ENCODE measurements at regions not wholly inside any gene's neighbourhood (a gene's known extent, or its start where the extent isn't known, plus 50 kb on each side); places are given as distances from the start of the nearest gene placed in this dataset.

DNA sequence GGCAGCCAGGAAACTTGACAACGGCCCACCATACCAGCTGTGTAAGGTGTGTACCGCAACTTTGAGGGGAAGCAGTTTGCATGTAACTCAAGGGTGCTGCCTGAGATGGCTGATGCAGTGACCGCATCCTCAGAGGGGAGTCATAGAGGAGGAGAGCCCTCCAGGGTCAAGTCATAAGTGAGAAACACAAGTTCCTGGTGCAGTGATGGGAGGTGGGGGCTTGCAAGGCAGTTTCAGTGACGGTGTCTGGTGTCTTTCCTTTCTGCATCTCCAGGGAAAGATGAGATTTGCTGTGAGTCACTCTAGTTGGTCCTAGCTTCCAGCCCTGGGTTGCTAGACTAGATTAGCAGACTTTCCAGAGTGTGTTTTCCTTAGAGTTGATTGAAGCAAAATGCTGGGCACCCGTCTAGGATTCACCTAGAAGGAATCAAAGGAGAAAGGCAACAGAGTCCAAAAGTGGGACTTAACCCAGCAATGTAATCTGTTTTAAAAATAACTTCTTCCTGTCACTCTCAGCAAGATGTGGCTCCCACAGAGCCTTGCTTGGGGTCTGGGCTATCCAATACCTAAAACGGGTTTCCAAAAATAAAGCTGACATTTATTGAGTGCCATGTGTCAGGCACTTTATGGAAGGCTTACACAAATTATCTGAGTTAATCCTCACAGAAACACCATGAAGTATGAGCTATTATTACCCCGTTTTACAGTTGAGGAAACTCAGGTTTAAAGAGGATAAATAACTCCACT is 265.4 kb upstream of the PLET1 start:
- 66% methylated on average over 7 of the region's 7 CpGs for WGBS
- H3K9me3 ChIP-seq (ENCODE audit: control insufficient read depth in 4 of 4, low read length in 3 of 4): no peaks in the 10 kb centered on the region
- no peak overlapping the region for H3K4me3 ChIP-seq (ENCODE audit: low read depth in 1 of 3, low read length in 3 of 3)
- H3K27me3 ChIP-seq (ENCODE audit: control insufficient read depth in 4 of 4, insufficient read depth in 4 of 4, low read length in 3 of 4): no peaks in the 10 kb centered on the region
- no peak for DNase-seq (ENCODE audit: low spot score)
- H3K36me3 ChIP-seq (ENCODE audit: control insufficient read depth in 4 of 4, insufficient read depth in 3 of 4, low read depth in 1 of 4, low read length in 3 of 4): no peaks in the 10 kb centered on the region
- no peaks in the 10 kb centered on the region for H3K4me1 ChIP-seq (ENCODE audit: control insufficient read depth in 4 of 4, insufficient read depth in 4 of 4, low read length in 3 of 4)
- no peak overlapping the region for H3K9ac ChIP-seq (ENCODE audit: low read depth in 1 of 2, low read length in 2 of 2)
- TF ChIP-seq SP1 (IDR thresholded peaks at IDR 0.05) (no peak), RAD21 (IDR thresholded peaks at IDR 0.05) (no peak), REST (IDR thresholded peaks at IDR 0.05) (no peak)
- H3K27ac ChIP-seq (ENCODE audit: low read depth in 1 of 2, low read length in 2 of 2): no peak overlapping the region

GRCh38 chr11:112526699-112527416 is 266.2 kb upstream of the PLET1 start:
- WGBS: 52% methylated on average over 2 of the region's 2 CpGs
- Histone ChIP-seq H3K4me3 (ENCODE audit: low read depth in 1 of 3, low read length in 3 of 3) (no peak overlapping the region), H3K27ac (ENCODE audit: low read depth in 1 of 2, low read length in 2 of 2) (no peak overlapping the region), H3K9ac (ENCODE audit: low read depth in 1 of 2, low read length in 2 of 2) (no peak overlapping the region), H3K36me3 (ENCODE audit: control insufficient read depth in 4 of 4, insufficient read depth in 3 of 4, low read depth in 1 of 4, low read length in 3 of 4) (no peaks in the 10 kb centered on the region), H3K4me1 (ENCODE audit: control insufficient read depth in 4 of 4, insufficient read depth in 4 of 4, low read length in 3 of 4) (no peaks in the 10 kb centered on the region), H3K27me3 (ENCODE audit: control insufficient read depth in 4 of 4, insufficient read depth in 4 of 4, low read length in 3 of 4) (no peaks in the 10 kb centered on the region), H3K9me3 (ENCODE audit: control insufficient read depth in 4 of 4, low read length in 3 of 4) (no peaks in the 10 kb centered on the region)
- no peak for DNase-seq (ENCODE audit: low spot score)
- TF ChIP-seq, protein P1, sequence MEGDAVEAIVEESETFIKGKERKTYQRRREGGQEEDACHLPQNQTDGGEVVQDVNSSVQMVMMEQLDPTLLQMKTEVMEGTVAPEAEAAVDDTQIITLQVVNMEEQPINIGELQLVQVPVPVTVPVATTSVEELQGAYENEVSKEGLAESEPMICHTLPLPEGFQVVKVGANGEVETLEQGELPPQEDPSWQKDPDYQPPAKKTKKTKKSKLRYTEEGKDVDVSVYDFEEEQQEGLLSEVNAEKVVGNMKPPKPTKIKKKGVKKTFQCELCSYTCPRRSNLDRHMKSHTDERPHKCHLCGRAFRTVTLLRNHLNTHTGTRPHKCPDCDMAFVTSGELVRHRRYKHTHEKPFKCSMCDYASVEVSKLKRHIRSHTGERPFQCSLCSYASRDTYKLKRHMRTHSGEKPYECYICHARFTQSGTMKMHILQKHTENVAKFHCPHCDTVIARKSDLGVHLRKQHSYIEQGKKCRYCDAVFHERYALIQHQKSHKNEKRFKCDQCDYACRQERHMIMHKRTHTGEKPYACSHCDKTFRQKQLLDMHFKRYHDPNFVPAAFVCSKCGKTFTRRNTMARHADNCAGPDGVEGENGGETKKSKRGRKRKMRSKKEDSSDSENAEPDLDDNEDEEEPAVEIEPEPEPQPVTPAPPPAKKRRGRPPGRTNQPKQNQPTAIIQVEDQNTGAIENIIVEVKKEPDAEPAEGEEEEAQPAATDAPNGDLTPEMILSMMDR (IDR thresholded peaks at IDR 0.05; ENCODE audit: low read depth, low read length, missing input control): no peak

GRCh38 chr11:112529071-112529470 is 268.4 kb upstream of the PLET1 start:
- Histone ChIP-seq H3K9ac (ENCODE audit: low read depth in 1 of 2, low read length in 2 of 2) (no peak overlapping the region), H3K9me3 (ENCODE audit: control insufficient read depth in 4 of 4, low read length in 3 of 4) (no peaks in the 10 kb centered on the region), H3K4me1 (ENCODE audit: control insufficient read depth in 4 of 4, insufficient read depth in 4 of 4, low read length in 3 of 4) (no peaks in the 10 kb centered on the region), H3K27me3 (ENCODE audit: control insufficient read depth in 4 of 4, insufficient read depth in 4 of 4, low read length in 3 of 4) (no peaks in the 10 kb centered on the region), H3K4me3 (ENCODE audit: low read depth in 1 of 3, low read length in 3 of 3) (no peak overlapping the region), H3K27ac (ENCODE audit: low read depth in 1 of 2, low read length in 2 of 2) (no peak overlapping the region), H3K36me3 (ENCODE audit: control insufficient read depth in 4 of 4, insufficient read depth in 3 of 4, low read depth in 1 of 4, low read length in 3 of 4) (no peaks in the 10 kb centered on the region)
- 68% methylated on average over 4 of the region's 4 CpGs for WGBS
- no peak for DNase-seq (ENCODE audit: low spot score)
- no peak for TF ChIP-seq YY1 (IDR thresholded peaks at IDR 0.05)
- no peak for TF ChIP-seq ZBTB33 (IDR thresholded peaks at IDR 0.05)
- TF ChIP-seq RAD21 (IDR thresholded peaks at IDR 0.05): no peak
- TF ChIP-seq HNF4A (conservative IDR thresholded peaks at IDR 0.05): no peak
- TF ChIP-seq GABPA (IDR thresholded peaks at IDR 0.05 in 1 of 2, conservative IDR thresholded peaks at IDR 0.05 in 1 of 2): no peak
- TF ChIP-seq RXRA (IDR thresholded peaks at IDR 0.05): no peak
- no peak for TF ChIP-seq NR2F2 (IDR thresholded peaks at IDR 0.05)
- TF ChIP-seq, protein P2, sequence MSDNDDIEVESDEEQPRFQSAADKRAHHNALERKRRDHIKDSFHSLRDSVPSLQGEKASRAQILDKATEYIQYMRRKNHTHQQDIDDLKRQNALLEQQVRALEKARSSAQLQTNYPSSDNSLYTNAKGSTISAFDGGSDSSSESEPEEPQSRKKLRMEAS (IDR thresholded peaks at IDR 0.05): no peak
- TF ChIP-seq, protein P1 (IDR thresholded peaks at IDR 0.05; ENCODE audit: low read depth, low read length, missing input control): no peak
- TF ChIP-seq HNF4G (IDR thresholded peaks at IDR 0.05): no peak
- no peak for TF ChIP-seq JUND (IDR thresholded peaks at IDR 0.05)
- TF ChIP-seq FOXA1 (IDR thresholded peaks at IDR 0.05): no peak
- TF ChIP-seq FOXA2 (IDR thresholded peaks at IDR 0.05): no peak
- TF ChIP-seq, protein P3, sequence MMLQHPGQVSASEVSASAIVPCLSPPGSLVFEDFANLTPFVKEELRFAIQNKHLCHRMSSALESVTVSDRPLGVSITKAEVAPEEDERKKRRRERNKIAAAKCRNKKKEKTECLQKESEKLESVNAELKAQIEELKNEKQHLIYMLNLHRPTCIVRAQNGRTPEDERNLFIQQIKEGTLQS (IDR thresholded peaks at IDR 0.05): no peak
- TF ChIP-seq TAF1 (conservative IDR thresholded peaks at IDR 0.05): no peak

Measured in liver (tissue), 8 donors.